ENCODE measurements at regions not wholly inside any gene's neighbourhood (a gene's known extent, or its start where the extent isn't known, plus 50 kb on each side); places are given as distances from the start of the nearest gene placed in this dataset.

GRCh38 chr3:176357891-176358290 lies 839.4 kb downstream of the TBL1XR1 start:
- no peak for TF ChIP-seq CTCF (conservative IDR thresholded peaks at IDR 0.05)
- no peak overlapping the region for H3K56ac ChIP-seq (ENCODE audit: insufficient read length, low read depth, low read length)
- no peaks in the 10 kb centered on the region; the same call in 1 of the 2 replicates for H3K4me1 ChIP-seq (ENCODE audit: insufficient read depth, low read length)
- no peaks in the 10 kb centered on the region for H3K27me3 Mint-ChIP-seq (ENCODE audit: low read depth)
- H3K4me2 ChIP-seq (ENCODE audit: insufficient read depth, insufficient read length, low read length), result no peak overlapping the region
- no peaks in the 10 kb centered on the region for H3K9me3 ChIP-seq (ENCODE audit: control insufficient read depth, low read depth, low read length)
- no peak overlapping the region for H4K91ac ChIP-seq (ENCODE audit: insufficient read length, low read depth, low read length)
- H4K5ac ChIP-seq (ENCODE audit: insufficient read length, low read depth, low read length), result no peak overlapping the region
- no peak overlapping the region for H2BK20ac ChIP-seq (ENCODE audit: low read depth, low read length, poor library complexity, severe bottlenecking)
- no peak overlapping the region for H2BK5ac ChIP-seq (ENCODE audit: insufficient read length, low read length)
- H3K4ac ChIP-seq (ENCODE audit: low read depth, low read length), result no peak overlapping the region
- no peak overlapping the region for H3K27ac Mint-ChIP-seq
- H3K36me3 Mint-ChIP-seq (ENCODE audit: insufficient read depth in 1 of 3, low read depth in 3 of 3), result peaks cover 2 to 15% (median 11%) of the 10 kb centered on the region in 3 experiments; a peak in 6 of 7 replicates
- no peaks in the 10 kb centered on the region for H3K9me3 Mint-ChIP-seq
- H3K14ac ChIP-seq (ENCODE audit: insufficient read depth, low read length), result no peak overlapping the region
- no peaks in the 10 kb centered on the region for H3K23me2 ChIP-seq (ENCODE audit: insufficient read length, low read depth, low read length, poor library complexity, severe bottlenecking)
- DNase-seq, result no peak
- no peak overlapping the region for H3K9ac ChIP-seq (ENCODE audit: extremely low read depth, insufficient read length, low read length)
- H3K79me1 ChIP-seq (ENCODE audit: insufficient read depth, low read depth, low read length, poor library complexity, severe bottlenecking), result no peaks in the 10 kb centered on the region
- no peaks in the 10 kb centered on the region for H4K20me1 ChIP-seq (ENCODE audit: control insufficient read depth, insufficient read depth, insufficient read length)
- no peak overlapping the region for H3K23ac ChIP-seq (ENCODE audit: insufficient read length, low read depth, low read length)
- H3K79me2 ChIP-seq (ENCODE audit: insufficient read depth, low read length), result peaks cover 3% of the 10 kb centered on the region; the same call in 1 of the 2 replicates
- no peak overlapping the region for H2BK15ac ChIP-seq (ENCODE audit: low read depth, low read length)
- H3T11ph ChIP-seq (ENCODE audit: low read length), result no peak overlapping the region
- H2BK120ac ChIP-seq (ENCODE audit: low read depth, low read length, poor library complexity, severe bottlenecking), result no peak overlapping the region
- H2AK5ac ChIP-seq (ENCODE audit: insufficient read length, low read length), result no peak overlapping the region
- H2BK12ac ChIP-seq (ENCODE audit: insufficient read length, low read depth, low read length), result no peak overlapping the region
- H3K18ac ChIP-seq (ENCODE audit: insufficient read length, low read depth, low read length), result no peak overlapping the region
- H3K27me3 ChIP-seq (ENCODE audit: insufficient read depth, low read length), result no peaks in the 10 kb centered on the region
- H3K27ac ChIP-seq (ENCODE audit: insufficient read length, low read depth, low read length), result no peak overlapping the region
- H3K4me1 Mint-ChIP-seq, result peaks cover 4 to 12% of the 10 kb centered on the region in 2 experiments; a peak in 2 of 4 replicates
- H4K8ac ChIP-seq (replicated peaks; ENCODE audit: insufficient read length, low read depth, low read length), result no peak overlapping the region
- no peak overlapping the region for H2AFZ ChIP-seq (ENCODE audit: low read length)
- no peak overlapping the region for H3K4me3 Mint-ChIP-seq

Data from H9 (cell line).